ENCODE measurements at regions not wholly inside any gene's neighbourhood (a gene's known extent, or its start where the extent isn't known, plus 50 kb on each side); places are given as distances from the start of the nearest gene placed in this dataset.

DNA sequence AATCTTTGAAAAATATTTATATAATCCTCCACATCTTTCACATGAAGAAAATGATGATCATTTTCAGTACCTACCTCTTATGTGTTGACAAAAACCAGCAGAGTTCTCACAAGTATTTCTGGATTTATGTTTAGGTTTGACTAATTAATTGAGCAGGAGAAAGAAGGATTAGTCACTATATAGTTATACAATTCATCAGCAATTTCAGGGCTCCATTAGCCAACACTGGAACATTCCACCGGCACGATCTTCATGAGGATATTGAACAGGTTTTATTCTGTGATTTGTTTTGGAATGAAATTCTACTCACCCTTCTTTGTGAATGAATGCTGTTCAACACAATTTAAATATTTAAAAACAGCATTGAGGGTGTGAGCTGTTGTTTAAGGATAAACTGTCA is 163.2 kb downstream of the SEM1 start:
- TF ChIP-seq, protein P1, sequence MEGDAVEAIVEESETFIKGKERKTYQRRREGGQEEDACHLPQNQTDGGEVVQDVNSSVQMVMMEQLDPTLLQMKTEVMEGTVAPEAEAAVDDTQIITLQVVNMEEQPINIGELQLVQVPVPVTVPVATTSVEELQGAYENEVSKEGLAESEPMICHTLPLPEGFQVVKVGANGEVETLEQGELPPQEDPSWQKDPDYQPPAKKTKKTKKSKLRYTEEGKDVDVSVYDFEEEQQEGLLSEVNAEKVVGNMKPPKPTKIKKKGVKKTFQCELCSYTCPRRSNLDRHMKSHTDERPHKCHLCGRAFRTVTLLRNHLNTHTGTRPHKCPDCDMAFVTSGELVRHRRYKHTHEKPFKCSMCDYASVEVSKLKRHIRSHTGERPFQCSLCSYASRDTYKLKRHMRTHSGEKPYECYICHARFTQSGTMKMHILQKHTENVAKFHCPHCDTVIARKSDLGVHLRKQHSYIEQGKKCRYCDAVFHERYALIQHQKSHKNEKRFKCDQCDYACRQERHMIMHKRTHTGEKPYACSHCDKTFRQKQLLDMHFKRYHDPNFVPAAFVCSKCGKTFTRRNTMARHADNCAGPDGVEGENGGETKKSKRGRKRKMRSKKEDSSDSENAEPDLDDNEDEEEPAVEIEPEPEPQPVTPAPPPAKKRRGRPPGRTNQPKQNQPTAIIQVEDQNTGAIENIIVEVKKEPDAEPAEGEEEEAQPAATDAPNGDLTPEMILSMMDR (conservative IDR thresholded peaks at IDR 0.05 in 1 of 2, IDR thresholded peaks at IDR 0.05 in 1 of 2; ENCODE audit: low read depth in 1 of 2, low read length in 2 of 2) = no peak
- TF ChIP-seq EZH2 (IDR thresholded peaks at IDR 0.05; ENCODE audit: low read length, missing control alignments) = no peak

Measured in fibroblast of lung (primary cell).